SK-N-SH (cell line): ENCODE measurements at regions not wholly inside any gene's neighbourhood (a gene's known extent, or its start where the extent isn't known, plus 50 kb on each side); places are given as distances from the start of the nearest gene placed in this dataset.
A peak's percentile ranks its signal among the peaks of the same experiment; 100 is the strongest.

Experiments
- CTCF ChIA-PET: fragments of 300-600, 350-600 bp; formaldehyde crosslinking; extraction: SDS; loops from one replicate; lab custom pipeline; 2021; lab: Yijun Ruan, JAX
- POLR2A ChIA-PET: fragments of 350-600 bp; sonication (Branson Sonifier 250); formaldehyde crosslinking; extraction: SDS; loops from one replicate; lab custom pipeline; 2020; ENCODE audit warnings: antibody characterized with exemption, inconsistent platforms; lab: Yijun Ruan, JAX
- DNase-seq: peaks from one replicate; pipeline ENCODE4 v3.0.0; 2012
- H2AFZ ChIP-seq: fragments of 200-600 bp; sonication (generic); 2 replicates; pipeline ENCODE4 v1.8.1; 2016; ENCODE audit warnings: antibody characterized with exemption, mild to moderate bottlenecking, low read depth
- H3F3A ChIP-seq: fragments of 200-600 bp; sonication (generic); replicated peaks from 2 replicates; pipeline ENCODE3; 2016; ENCODE audit warnings: antibody characterized with exemption, mild to moderate bottlenecking; ENCODE audit not compliant: insufficient read depth
- H3K27ac ChIP-seq, 2 experiments: fragments of 200-500 bp in 1 of 2; fragments of 200-600 bp in 1 of 2; sonication (Bioruptor generic) in 1 of 2; sonication (generic), shearing (Covaris generic) in 1 of 2; 2 replicates each; pipeline versions ENCODE4 v1.5.1 to v1.6.1; 2014 to 2016; ENCODE audit warnings: low read depth in 2 of 2, inconsistent platforms in 1 of 2, low read length in 1 of 2, mild to moderate bottlenecking in 1 of 2, mixed read lengths in 1 of 2
- H3K27me3 ChIP-seq: fragments of 200-600 bp; sonication (generic), shearing (Covaris generic); 2 replicates; pipeline ENCODE4 v1.6.1; 2016; ENCODE audit warnings: mixed run types; ENCODE audit not compliant: insufficient read depth
- H3K36me3 ChIP-seq, 2 experiments: fragments of 200-500 bp in 1 of 2; fragments of 200-600 bp in 1 of 2; sonication (Bioruptor generic) in 1 of 2; sonication (generic) in 1 of 2; replicated peaks in 1 of 2; 2 replicates each; pipeline versions ENCODE3 to v1.5.1; 2014 to 2016; ENCODE audit warnings: low read length in 1 of 2, mild to moderate bottlenecking in 1 of 2; ENCODE audit not compliant: insufficient read depth in 2 of 2, control insufficient read depth in 1 of 2
- H3K4me1 ChIP-seq, 2 experiments: fragments of 200-500 bp in 1 of 2; fragments of 200-600 bp in 1 of 2; sonication (Bioruptor generic) in 1 of 2; sonication (generic), shearing (Covaris generic) in 1 of 2; 2 replicates each; pipeline versions ENCODE4 v1.5.1 to v1.6.1; 2014 to 2016; ENCODE audit warnings: low read depth in 1 of 2, low read length in 1 of 2, mixed run types in 1 of 2; ENCODE audit not compliant: insufficient read depth in 2 of 2, control insufficient read depth in 1 of 2
- H3K4me2 ChIP-seq: fragments of 200-600 bp; sonication (generic), shearing (Covaris generic); 2 replicates; pipeline ENCODE4 v1.6.1; 2017; ENCODE audit warnings: mixed run types
- H3K4me3 ChIP-seq, 2 experiments: fragments of 200-500 bp in 1 of 2; fragments of 200-600 bp in 1 of 2; sonication (Bioruptor generic) in 1 of 2; sonication (generic), shearing (Covaris generic) in 1 of 2; 2 replicates each; pipeline versions ENCODE4 v1.5.1 to v1.8.1; 2014 to 2016; ENCODE audit warnings: low read depth in 2 of 2, inconsistent platforms in 1 of 2, low read length in 1 of 2, mild to moderate bottlenecking in 1 of 2, mixed read lengths in 1 of 2, moderate library complexity in 1 of 2
- H3K79me2 ChIP-seq: fragments of 200-600 bp; sonication (generic); 2 replicates; pipeline ENCODE4 v1.8.1; 2017; ENCODE audit warnings: mild to moderate bottlenecking; ENCODE audit not compliant: insufficient read depth
- H3K9ac ChIP-seq: fragments of 200-600 bp; sonication (generic); 2 replicates; pipeline ENCODE4 v1.6.1; 2017; ENCODE audit warnings: mixed run types
- H3K9me2 ChIP-seq: fragments of 200-600 bp; sonication (generic); 2 replicates; pipeline ENCODE4 v1.6.1; 2017; ENCODE audit warnings: mixed run types
- H3K9me3 ChIP-seq: fragments of 200-600 bp; sonication (generic); 2 replicates; pipeline ENCODE4 v1.6.1; 2017; ENCODE audit warnings: mixed run types, mild to moderate bottlenecking, moderate library complexity
- H4K20me1 ChIP-seq: fragments of 200-600 bp; sonication (generic); 2 replicates; pipeline ENCODE4 v1.6.1; 2017; ENCODE audit warnings: mild to moderate bottlenecking, mixed run types; ENCODE audit not compliant: insufficient read depth
- CHD2 ChIP-seq: fragments of 150-350 bp; IDR thresholded peaks from 2 replicates; pipeline ENCODE4 v1.6.1; 2018; ENCODE audit warnings: low read length; ENCODE audit not compliant: partially characterized antibody
- CTCF ChIP-seq: fragments of 200-600 bp; sonication (generic); IDR thresholded peaks from 2 replicates; pipeline ENCODE4 v1.6.1; 2017; ENCODE audit warnings: antibody characterized with exemption, mild to moderate bottlenecking, moderate library complexity
- EP300 ChIP-seq, 2 experiments: IDR thresholded peaks; 2 replicates each; pipeline versions ENCODE4 v1.4.0 to v1.6.1; 2012; ENCODE audit warnings: borderline replicate concordance in 1 of 2, low read depth in 1 of 2, low read length in 1 of 2
- EZH2phosphoT487 ChIP-seq: fragments of 200-600 bp; sonication (generic); IDR thresholded peaks from 2 replicates; pipeline ENCODE4 v1.6.1; 2017; ENCODE audit warnings: low read depth, mixed run types, mild to moderate bottlenecking, antibody characterized with exemption, moderate library complexity, borderline replicate concordance
- FOSL2 ChIP-seq: IDR thresholded peaks from 2 replicates; pipeline ENCODE4 v1.4.0; 2012; ENCODE audit warnings: low read depth, mild to moderate bottlenecking, moderate library complexity, borderline replicate concordance
- IRF3 ChIP-seq: fragments of 150-350 bp; IDR thresholded peaks from 2 replicates; pipeline ENCODE4 v1.6.1; 2016; ENCODE audit warnings: mild to moderate bottlenecking, low read depth, low read length
- MXI1 ChIP-seq: IDR thresholded peaks from 2 replicates; pipeline ENCODE4 v1.6.1; 2012; ENCODE audit warnings: mild to moderate bottlenecking, low read depth, low read length, improper control_type of control experiment
- NFIC ChIP-seq: IDR thresholded peaks from 2 replicates; pipeline ENCODE4 v1.4.0; 2012; ENCODE audit warnings: borderline replicate concordance
- REST ChIP-seq: IDR thresholded peaks from 2 replicates; pipeline ENCODE4 v1.6.1; 2012; ENCODE audit warnings: mild to moderate bottlenecking, low read depth, low read length, moderate library complexity
- TCF12 ChIP-seq: IDR thresholded peaks from 2 replicates; pipeline ENCODE4 v1.4.0; 2012
- YY1 ChIP-seq: IDR thresholded peaks from 2 replicates; pipeline ENCODE4 v1.4.0; 2012; ENCODE audit warnings: low read depth, mild to moderate bottlenecking
- WGBS: methylation state at CpG from one replicate; pipeline ENCODE4 v1.1.6; 2017; ENCODE audit warnings: low lambda C conversion rate; 5-methylcytosine and 5-hydroxymethylcytosine counted together

GRCh38 chr2:120683701-120684100 lies 52.0 kb upstream of the GLI2 start:
- Histone ChIP-seq H3K9ac (no peak overlapping the region), H3K27me3 (0 out of 2 replicates have a peak, but pooled peaks cover 6% of the 10 kb centered on the region), H3K4me1 (peaks cover 0 to 6% of the 10 kb centered on the region in 2 experiments; a peak in 1 of 4 replicates), H2AFZ (no peak overlapping the region), H3K36me3 (no peaks in the 10 kb centered on the region), H3K4me3 (no peak overlapping the region), H3K9me3 (no peaks in the 10 kb centered on the region), H3K79me2 (no peaks in the 10 kb centered on the region), H3F3A (peaks cover 8% of the 10 kb centered on the region), H3K27ac (no peak overlapping the region), H3K4me2 (no peak overlapping the region), H3K9me2 (no peaks in the 10 kb centered on the region), H4K20me1 (no peaks in the 10 kb centered on the region)
- TF ChIP-seq REST, result no peak
- ChIA-PET POLR2A (no interaction called here), CTCF (interaction anchor here (1.5 to 11.7 kb wide), 3 partner anchors 341 to 395 kb away, joined by 4 to 167 read pairs (median 124); no protein-coding TSS in a partner anchor)
- 58% methylated on average over 3 of the region's 4 CpGs for WGBS
- no peak for DNase-seq

- TF ChIP-seq IRF3 (no peak), MXI1 (no peak), YY1 (no peak), NFIC (no peak), REST (no peak), EZH2phosphoT487 (no peak), FOSL2 (no peak), TCF12 (no peak), CTCF (no peak), CHD2 (no peak), EP300 (IDR thresholded peaks at IDR 0.05; ENCODE audit: borderline replicate concordance in 1 of 2, low read depth in 1 of 2, low read length in 1 of 2) (no peak)
- WGBS, result 43% methylated on average over 9 of the region's 9 CpGs
- DNase-seq, result no peak
- no peaks in the 10 kb centered on the region for H3K9me2 ChIP-seq
- no peak overlapping the region for H3K9ac ChIP-seq
- CTCF ChIA-PET, result interaction anchor here (0.6 to 11.7 kb wide), 5 partner anchors 11 to 395 kb away, joined by 3 to 167 read pairs (median 4); no protein-coding TSS in a partner anchor
- peaks cover 0 to 6% of the 10 kb centered on the region in 2 experiments; a peak in 1 of 4 replicates for H3K4me1 ChIP-seq
- peaks cover 8% of the 10 kb centered on the region for H3F3A ChIP-seq
- POLR2A ChIA-PET, result no interaction called here
- H3K79me2 ChIP-seq, result no peaks in the 10 kb centered on the region
- no peak overlapping the region for H3K4me3 ChIP-seq
- H3K4me2 ChIP-seq, result peak overlapping the region; percentile 20; the same call in 1 of the 2 replicates
- H3K36me3 ChIP-seq, result no peaks in the 10 kb centered on the region
- H3K9me3 ChIP-seq, result no peaks in the 10 kb centered on the region
- no peak overlapping the region for H2AFZ ChIP-seq
- no peaks in the 10 kb centered on the region for H4K20me1 ChIP-seq
- peaks cover 6% of the 10 kb centered on the region; the same call in 1 of the 2 replicates for H3K27me3 ChIP-seq
- no peak overlapping the region for H3K27ac ChIP-seq
Observed at GRCh38 chr2:120684289-120685065, 51.2 kb upstream of the GLI2 start.
